Left cardiac atrium (tissue), 4 donors: ENCODE measurements at regions not wholly inside any gene's neighbourhood (a gene's known extent, or its start where the extent isn't known, plus 50 kb on each side); places are given as distances from the start of the nearest gene placed in this dataset.
"Not testable (repeated sequence)": the region's sequence is repeated elsewhere in the genome, so short reads cannot be mapped to it uniquely, and the experiment has no call there.

Experiments used
- ATAC-seq, 2 donors: fragments of 200-7000 bp; cut with Tn5 transposase; one replicate each; pipeline ENCODE4 v1.9.1; 2020; ENCODE audit warnings: mild to moderate bottlenecking in 2 of 2, moderate library complexity in 2 of 2
- DNase-seq: peaks from one replicate; pipeline ENCODE4 v3.0.0-alpha.2; 2020
- intact Hi-C, 2 donors: fragments of 100-400 bp; cut with DNase I; formaldehyde crosslinking; loops; one replicate each; pipeline versions ENCODE4 v1.14.1 to v1.15.1; 2022 to 2023
- donor health status: DM: no; HTN: yes; CAD: no.
- donor health status: DM: no; HTN: yes; CAD: no; lungs with severe emphysema.
- donor health status: DM: yes; HTN: yes; CAD: no.
- donor health status: Dilated cardiomyopathy.

DNA sequence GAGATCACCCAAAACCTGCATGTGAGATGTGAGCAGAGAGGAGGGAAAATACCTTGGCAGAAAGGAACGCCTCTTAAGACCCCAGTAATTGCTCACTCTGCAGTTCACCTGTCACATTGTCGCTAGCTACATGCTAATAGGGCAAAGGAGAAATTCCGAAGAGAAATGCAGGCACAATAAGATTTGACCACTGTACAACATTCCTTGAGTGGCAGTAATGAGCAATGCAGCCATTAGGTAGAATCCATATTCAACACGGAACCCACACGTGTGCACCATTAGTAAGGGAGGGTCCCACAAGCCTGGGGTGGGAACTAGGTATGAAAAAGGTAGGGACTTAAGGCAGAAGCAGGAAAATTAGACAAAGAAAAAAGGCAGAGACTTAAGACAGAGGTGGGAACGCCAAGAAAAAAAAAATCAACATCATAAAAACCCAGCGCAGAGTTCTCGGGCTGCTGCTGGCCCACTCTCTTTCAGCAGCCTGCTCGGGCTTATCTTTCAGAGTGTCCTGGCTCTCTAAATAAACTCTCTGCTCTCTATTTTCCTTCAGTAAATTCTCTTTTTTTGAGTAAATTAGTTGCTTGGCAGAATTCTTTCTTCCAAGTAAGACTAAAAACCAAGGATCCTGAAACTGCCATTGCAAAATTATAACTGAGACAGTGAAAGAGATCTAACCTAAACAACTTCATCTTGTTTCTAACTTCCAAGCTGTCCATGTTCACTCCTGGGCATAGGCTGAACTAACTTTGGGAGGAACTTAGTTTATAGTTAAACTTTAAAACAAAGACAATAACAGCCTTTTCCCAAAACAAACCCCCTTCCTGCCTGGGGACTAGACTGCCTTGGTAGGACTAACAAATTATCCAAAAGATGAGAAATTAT, 116.5 kb downstream of the CD24 start:
- intact Hi-C loops = no loop called here

DNA sequence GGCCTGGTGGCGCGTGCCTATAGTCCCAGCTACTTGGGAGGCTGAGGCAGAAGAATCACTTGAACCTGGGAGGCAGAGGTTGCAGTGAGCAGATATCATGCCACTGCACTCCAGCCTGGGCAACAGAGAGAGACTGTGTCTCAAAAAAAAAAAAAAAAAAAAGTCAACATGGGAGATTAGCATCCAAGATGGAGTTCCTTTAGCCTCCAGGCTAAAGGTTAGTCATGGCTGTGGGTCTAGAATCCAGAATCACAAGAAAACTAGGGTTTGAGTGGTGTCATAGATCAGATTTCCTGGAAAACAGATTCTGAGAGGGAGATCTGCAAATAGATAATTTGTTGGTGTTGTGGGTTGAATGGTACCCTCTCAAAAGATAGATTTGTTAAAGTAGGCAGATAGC, 117.2 kb downstream of the CD24 start:
- DNase-seq, intact Hi-C loops, ATAC-seq: not testable (repeated sequence)

More for the DNA sequence above, 116.5 kb downstream of the CD24 start:
- ATAC-seq (no peak), DNase-seq (no peak)

GRCh38 chr6:106856227-106856874, 118.2 kb downstream of the CD24 start:
- ATAC-seq (no peak), DNase-seq (no peak)
- intact Hi-C loops = no loop called here

DNA sequence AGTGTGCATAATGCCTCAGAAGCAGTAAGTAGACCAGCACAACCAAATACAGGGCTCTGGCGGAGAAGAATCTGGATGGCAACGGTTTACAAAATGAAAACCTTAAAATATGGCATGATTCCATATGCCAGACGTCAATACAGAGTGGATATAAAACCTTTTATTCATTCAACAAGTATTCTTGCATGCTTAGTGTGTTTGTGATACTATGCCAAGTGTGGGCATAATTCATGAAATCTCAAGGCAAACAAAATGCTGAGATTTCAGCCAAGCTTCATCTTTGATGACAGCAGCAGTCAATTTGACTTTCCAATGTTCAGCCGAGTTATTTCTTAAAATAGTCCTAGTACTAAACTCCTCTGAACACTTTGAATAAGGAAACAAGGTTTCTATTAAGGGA, 119.4 kb downstream of the CD24 start:
- intact Hi-C loops = no loop called here
- no peak for DNase-seq
- ATAC-seq = no peak

GRCh38 chr6:106849676-106850332, 124.7 kb downstream of the CD24 start:
- intact Hi-C loops = no loop called here
- DNase-seq (no peak), ATAC-seq (no peak)

- ATAC-seq = no peak
- intact Hi-C loops = no loop called here
- no peak for DNase-seq
These were observed 125.4 kb downstream of the CD24 start for GRCh38 chr6:106849120-106849519.

DNA sequence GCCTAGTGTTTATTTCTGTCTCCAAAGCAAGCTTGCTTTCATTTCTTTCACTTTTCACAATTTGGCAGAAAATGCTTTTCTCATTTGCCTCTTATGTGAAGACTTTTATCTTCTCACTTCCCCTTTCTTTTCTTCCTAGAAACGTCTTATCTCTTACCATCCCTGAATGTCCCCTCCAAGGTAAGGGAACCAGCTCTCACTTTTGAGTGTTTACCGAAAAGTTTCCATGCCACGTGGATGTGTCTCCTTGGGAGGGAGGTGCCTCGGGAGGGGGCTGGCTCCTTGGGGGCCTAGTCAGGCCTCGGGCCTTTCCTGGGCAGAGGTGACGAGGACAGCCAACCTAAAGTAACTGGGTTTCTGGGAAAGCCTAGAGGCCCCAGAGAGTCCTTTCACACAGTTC, 127.4 kb downstream of the CD24 start:
- intact Hi-C loops = no loop called here
- no peak for DNase-seq

GRCh38 chr6:106844930-106845329, 129.6 kb downstream of the CD24 start:
- ATAC-seq (no peak), DNase-seq (no peak)
- intact Hi-C loops = no loop called here

More for the DNA sequence above, 127.4 kb downstream of the CD24 start:
- ATAC-seq = no peak

DNA sequence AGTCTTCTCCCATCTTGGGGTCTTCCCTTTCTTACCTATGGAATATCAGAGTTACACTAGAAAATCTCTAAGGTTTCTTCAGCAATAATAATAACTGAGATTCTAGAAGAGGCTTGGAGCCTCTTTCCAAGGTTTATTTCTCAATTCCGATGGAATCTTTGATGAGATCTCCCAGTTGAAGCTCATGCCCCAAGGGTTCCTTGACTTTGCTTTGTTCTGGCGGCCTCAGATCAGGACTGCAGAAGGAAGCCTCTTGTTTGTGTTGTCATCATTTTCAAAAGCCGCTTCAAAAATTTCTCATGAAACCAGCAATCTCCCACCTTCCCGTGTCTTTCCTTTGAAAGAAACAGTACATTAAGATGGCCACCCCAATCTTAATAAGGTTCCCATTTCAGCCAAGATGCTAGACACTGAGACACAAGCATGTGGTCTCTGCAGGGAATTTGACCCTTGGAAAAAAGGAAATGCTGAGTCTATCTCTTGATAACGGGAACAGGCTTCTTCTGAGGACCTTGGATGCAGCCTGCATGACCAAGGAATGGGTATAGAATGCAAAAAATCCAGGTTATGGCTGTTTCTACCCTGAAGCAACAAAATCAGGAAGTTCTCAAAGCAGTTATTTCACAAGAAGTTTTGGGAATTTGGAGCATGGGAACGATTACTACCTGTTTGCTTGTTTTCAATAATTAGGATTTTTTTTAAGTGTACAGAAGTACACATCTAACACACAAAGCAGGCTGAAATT, 141.6 kb downstream of the CD24 start:
- intact Hi-C loops = no loop called here
- ATAC-seq (no peak), DNase-seq (no peak)

- ATAC-seq (no peak), DNase-seq (no peak)
- intact Hi-C loops = no loop called here
These were observed 143.6 kb downstream of the CD24 start for GRCh38 chr6:106830930-106831329.

DNA sequence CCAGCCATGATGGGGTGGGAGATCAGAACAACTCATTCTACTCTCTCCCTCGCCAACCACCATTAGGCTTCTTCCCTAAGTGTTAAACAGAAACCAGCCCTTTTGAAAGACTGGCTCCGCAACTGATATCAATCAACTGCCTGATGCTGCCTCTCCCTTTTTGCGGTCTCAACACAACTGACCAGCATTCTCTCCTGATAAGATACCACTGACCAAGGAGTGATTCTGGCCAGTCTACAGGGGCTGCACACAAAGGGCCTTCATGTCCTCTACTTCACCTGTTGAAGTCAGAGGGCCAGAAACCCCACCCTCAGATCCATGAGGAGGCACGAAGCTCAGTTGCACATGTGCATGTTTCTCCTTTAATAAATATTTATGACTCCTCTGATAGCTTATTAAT, 145.1 kb downstream of the CD24 start:
- intact Hi-C loops = no loop called here
- DNase-seq = no peak

DNA sequence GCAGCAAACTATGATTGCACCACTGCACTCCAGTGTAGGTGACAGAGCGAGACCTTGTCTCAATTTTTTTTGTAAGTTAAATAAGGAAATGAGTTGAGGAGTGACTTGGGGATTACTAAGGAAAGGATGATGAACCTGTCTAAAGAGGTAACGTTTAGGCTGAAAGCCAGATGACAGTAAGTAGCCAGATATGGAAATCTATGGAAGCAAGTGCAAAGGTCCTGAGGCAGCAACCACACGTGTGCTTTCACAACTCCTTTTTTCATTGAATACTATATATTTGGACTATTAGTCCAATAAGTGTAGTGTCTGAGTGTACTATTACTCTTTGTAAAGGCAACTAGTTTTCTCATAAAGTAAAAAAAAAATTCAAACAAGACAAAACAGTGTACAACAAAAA, 147.4 kb downstream of the CD24 start:
- intact Hi-C loops = no loop called here
- no peak for ATAC-seq

More for the DNA sequence above, 145.1 kb downstream of the CD24 start:
- ATAC-seq = no peak

GRCh38 chr6:106825156-106825555, 149.4 kb downstream of the CD24 start:
- no peak for ATAC-seq
- no peak for DNase-seq
- intact Hi-C loops = no loop called here

More for the DNA sequence above, 147.4 kb downstream of the CD24 start:
- no peak for DNase-seq

GRCh38 chr6:106823732-106824351, 150.7 kb downstream of the CD24 start:
- DNase-seq (no peak), ATAC-seq (no peak)
- intact Hi-C loops = no loop called here

DNA sequence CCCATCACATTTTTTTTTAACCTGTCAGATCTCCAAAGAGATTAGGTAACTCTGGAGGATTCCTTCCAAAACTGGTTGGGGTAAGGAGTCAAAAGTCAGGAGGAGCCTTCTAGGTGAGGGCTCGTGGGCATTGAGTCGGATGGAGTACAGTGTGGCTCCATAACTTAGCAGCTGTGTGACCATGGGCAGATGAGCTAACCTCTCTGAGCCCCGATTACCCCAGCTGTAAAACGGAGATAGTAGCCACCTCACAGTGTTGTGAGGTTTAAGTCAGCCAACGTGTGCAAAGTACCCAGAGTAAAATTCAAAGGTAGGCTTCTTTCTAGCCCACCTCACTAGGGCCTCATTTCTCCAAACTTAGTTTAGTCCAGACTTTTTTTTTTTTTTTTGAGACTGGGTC, 151.5 kb downstream of the CD24 start:
- ATAC-seq (no peak), DNase-seq (no peak)
- intact Hi-C loops = no loop called here

GRCh38 chr6:106820412-106820852, 154.1 kb downstream of the CD24 start:
- intact Hi-C loops = no loop called here
- DNase-seq (no peak), ATAC-seq (no peak)

DNA sequence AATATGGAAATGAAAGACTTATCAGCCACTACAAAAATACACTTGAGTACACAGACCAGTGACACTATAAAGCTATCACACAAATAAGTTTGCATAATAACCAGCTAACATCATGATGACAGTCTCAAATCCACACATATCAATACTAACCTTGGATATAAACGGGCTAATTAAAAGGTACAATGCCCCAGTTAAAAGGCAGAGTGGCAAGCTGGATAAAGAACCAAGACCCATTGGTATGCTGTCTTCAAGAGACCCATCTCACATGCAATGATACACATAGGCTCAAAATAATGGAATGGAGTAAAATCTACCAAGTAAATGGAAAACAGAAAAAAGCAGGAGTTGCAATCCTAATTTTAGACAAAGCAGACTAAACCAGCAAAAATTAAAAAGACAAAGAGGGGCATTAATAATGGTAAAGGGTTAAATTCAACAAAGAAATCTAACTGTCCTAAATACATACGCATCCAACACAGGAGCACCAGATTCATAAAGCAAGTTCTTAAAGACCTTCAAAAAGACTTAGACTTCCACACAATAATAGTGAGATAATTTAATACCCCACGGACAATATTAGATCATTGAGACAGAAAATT, 163.3 kb downstream of the CD24 start:
- DNase-seq (no peak), ATAC-seq (no peak)
- intact Hi-C loops = no loop called here

DNA sequence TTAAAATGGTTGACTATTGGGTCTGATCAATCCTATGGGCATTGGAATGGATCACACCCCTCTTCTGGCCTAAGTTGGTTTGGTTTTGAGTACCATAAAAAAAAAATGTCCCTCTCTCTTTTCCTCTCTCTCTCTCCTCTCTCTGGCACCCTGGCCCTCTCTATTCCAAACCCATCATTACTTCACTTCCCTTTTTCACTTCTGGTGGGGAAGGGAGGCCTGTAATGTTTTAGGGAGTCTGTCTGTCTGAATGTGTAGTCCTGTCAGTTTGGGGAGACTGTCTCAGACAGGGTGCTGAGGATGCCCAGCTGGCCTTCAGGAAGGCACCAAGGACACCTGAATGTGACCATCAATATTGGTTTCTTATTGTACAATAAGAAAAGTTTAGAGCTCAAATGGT, 165.8 kb downstream of the CD24 start:
- intact Hi-C loops = no loop called here
- DNase-seq = no peak
- ATAC-seq = no peak
